GM21367 (cell line): ENCODE measurements at regions not wholly inside any gene's neighbourhood (a gene's known extent, or its start where the extent isn't known, plus 50 kb on each side); places are given as distances from the start of the nearest gene placed in this dataset.

Source experiments
- ATAC-seq: cut with Tn5 transposase; IDR thresholded peaks from one replicate; pipeline ENCODE4 v1.9.1; 2021; ENCODE audit not compliant: unreplicated experiment

DNA sequence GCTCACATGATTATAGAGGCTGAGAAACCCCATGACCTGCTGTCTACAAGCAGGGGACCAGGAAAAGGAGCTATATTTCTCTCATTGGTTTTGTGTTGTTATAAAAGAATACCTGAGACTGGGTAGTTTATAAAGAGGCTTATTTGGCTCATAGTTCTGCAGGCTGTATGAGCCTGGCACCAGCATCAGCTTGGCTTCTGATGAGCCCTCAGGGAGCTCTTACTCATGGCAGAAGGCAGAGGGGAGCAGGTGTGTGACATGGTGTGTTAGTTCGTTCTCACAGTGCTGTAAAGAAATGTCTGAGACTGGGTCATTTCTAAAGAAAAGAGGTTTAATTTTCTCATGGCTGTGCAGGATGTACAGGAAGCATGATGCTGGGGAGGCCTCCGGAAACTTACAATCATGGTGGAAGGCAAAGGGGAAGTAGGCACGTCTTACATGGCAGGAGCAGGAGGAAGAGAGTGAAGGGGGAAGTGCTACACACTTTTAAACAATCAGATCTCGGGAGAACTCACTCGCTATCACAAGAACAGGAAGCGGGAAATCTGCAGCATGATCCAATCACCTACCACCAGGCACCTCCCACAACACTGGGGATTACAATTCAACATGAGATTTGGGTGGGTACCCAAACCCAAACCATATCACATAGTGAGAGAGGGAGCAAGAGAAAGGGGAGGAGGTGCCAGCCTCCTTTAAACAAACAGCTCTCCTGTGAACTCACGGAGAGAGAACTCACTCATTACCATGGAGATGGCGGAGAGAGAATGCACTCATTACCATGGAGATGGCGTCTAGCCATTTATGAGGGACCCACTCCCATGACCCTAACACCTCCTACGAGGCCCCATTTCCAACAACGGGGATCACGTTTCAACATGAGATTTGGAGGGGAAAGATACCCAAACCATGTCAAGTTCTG, 133.4 kb downstream of the JCAD start:
- ATAC-seq: no peak

DNA sequence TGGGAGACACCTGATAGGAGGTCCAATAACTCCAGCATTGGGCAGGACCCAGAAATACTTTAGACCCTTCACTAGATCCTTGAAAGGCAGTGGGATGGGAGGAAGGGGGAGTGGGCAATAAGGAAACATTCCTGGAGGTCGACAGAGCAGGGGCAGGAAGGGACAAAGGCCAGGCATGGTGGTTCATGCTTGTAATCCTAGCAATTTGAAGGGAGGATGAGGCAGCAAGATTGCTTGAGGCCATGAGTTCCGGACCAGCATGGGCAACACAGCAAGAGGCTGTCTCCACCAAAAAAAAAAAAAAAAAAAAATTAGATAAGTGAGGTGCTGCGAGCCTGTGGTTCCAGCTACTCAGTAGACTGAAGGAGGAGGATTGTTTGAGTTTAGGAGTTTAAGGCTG, 134.9 kb downstream of the JCAD start:
- no peak for ATAC-seq

DNA sequence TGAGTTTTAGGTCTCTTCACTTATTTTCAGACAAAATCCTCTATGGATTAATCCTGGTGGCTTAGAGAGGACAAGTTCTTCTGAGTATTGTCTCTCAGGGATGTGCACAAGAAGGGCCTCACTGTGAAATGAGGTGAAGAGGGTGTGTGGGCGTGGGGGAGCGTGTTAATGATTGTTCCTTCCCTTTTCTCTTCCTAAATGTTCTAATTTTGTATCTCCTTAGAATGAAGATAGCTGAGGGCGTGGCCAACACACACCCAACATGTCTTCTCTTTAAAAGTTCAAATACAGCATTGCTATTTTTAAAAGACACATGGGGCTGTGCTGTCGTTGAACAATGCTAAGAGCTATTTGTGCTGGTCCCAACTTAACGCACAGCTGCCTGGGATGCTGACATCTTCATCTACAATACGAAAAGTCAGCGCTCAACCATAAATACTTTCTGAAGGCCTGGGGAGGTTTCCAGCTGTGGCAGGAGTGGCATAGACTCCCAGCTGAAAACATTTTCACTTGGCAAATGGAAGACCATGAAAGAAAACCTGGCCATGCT, 135.9 kb downstream of the JCAD start:
- no peak for ATAC-seq

DNA sequence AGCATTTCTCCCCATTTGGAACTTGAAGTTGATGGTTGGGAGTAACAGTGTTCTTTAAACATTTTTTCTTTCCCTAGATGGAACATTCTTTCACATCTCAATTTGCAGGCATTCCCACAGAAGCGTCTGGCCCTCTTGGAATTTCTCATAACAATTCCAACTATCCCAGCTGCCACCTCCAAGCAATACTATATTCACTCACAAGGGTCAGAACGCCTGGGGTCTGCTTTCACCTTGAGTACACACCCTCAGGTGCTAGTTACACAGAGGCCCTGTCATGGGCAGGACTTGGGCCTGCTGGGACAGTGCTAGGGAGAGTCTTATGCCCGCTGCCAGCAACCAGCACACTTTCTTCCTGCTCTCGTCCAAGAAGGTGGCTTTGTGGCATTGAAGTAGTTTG, 136.5 kb downstream of the JCAD start:
- ATAC-seq: no peak

DNA sequence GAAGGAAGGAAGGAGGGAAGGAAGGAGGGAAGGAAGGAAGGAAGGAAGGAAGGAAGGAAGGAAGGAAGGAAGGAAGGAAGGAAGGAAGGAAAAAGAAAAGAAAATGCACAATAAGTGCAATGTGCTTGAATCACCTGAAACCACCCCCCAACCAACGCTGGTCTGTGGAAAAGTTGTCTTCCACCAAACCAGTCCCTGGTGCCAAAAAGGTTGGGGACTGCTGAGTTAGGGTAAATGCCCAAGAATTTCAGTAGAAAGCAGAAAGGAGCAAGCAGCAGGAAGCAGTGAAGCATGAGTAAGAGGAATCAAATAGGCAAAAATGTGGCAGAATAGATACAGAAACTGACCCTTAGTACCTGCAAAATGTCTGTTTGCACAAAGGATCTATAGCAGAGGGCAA, 137.2 kb downstream of the JCAD start:
- no peak for ATAC-seq

DNA sequence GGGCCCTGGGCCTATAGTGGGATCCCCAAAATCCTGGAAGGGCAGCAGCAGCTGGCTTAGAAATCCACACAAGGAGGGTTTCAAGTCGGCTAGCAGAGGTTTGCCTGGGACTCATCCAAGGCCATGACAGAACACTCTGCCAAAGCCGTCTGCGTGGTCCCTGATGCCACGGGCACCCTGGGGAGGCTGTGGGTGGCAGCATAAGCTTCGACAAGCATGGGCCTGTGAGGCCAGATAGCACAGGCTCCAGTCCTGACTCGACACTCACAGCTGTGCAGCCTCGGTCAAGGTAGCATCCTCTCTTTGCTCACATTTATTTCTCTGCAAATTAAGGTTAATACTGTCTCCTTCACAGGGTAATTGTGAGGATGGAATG, 138.3 kb downstream of the JCAD start:
- ATAC-seq: no peak

DNA sequence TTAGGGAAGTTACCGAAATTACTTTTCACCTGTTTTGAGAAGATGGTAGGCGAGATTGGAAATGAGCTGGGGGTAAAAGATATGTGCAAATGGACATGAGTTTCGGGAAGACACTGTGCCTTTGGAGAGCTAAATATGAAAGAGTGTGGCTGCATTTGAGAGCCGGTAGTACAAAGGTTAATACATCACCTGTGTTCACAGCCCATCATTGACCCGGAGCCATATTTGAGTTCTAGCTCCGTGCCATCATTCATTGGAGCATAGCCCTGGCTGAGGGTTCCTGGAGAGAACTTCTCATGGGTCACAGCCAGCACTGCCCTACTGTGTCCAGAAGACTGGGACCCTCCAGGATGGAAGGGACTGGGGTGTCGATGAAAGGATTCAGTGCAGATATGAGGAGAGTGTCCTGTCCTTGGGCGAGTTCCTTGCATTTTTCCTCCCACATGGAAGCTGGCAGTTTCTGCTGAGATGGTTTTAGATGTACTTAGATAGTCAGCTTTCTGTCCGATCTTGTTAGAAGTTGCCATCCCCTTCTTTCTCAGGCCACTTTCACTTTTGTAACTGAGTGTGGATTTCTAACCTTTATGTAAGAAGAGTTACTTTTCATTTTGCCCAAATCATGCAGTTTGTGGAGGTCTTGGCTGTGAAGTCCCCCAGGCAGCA, 138.8 kb downstream of the JCAD start:
- no peak for ATAC-seq

DNA sequence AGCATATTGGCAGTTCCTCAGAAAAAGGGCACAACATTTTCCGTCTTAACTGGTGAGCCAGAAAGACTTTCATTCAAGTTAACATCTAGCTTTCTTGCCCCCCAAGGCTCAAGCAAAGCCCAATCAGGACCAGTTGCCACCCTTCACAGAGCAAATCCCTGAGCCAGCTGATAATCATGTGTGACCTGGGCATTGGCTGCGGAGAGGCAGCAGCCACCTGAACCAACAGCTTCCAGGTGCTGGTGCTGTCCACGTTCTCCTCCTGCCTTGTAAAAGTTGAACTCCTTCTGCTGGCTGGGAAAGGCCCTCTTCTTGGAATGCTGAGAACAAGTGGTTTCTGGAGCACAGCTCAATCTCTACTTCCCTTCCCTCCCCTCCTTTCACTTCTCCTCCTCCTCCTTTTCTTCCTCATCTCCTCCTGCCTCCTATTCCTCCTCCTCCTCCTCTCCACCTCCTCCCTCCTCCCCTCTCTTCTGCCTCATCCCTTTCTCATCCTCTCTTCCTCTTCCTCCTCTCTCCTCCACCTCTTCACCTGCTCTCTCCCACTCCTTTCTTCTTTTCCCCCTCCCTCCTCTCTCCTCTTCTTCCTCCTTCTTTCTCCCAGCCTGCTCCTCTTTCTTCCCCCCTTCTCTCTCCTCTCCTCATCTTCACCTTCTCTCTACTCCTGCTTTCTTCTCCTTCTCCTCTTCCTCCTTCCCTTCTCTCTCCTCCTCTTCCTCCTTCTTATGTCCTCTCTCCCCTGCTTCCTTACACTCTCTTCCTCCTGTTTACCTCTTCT, 140.6 kb downstream of the JCAD start:
- ATAC-seq: no peak

DNA sequence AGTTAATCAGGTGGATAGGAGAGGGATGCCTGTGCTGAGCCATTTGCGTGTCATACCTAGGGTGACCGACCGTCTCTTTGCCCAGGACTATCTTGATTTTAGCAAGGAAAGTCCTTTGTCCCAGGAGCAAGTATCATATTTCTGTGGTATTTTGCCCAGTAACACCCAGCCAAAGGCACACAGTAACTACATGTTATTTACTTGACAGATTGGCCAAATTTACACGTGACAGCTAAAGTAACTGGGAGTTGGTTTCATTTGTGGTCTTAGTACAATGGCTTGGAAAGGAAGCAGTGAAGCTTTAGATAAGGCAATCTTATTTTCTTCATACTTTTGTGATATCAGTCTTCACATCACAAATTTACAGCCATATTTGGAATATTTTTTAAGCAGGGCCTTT, 142.1 kb downstream of the JCAD start:
- no peak for ATAC-seq

DNA sequence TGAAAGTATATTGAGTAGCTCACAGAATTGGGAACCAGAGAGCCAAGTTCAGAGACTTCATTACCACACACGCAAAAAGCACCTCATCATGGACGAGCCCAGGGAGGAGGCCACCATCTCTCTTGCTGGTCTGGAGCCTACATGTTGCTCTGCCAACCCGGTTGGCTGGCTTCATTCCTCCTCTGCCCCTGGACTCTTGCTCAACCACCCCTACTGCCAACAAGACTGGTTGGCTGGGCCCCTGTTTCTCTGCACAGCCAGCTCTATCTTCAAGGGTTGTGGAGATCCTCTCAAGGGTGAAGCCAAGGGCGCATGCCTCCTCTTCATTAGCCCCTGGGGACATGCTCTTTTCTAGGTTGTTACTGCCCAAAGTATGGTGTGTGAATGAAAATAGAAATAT, 142.7 kb downstream of the JCAD start:
- ATAC-seq: no peak

DNA sequence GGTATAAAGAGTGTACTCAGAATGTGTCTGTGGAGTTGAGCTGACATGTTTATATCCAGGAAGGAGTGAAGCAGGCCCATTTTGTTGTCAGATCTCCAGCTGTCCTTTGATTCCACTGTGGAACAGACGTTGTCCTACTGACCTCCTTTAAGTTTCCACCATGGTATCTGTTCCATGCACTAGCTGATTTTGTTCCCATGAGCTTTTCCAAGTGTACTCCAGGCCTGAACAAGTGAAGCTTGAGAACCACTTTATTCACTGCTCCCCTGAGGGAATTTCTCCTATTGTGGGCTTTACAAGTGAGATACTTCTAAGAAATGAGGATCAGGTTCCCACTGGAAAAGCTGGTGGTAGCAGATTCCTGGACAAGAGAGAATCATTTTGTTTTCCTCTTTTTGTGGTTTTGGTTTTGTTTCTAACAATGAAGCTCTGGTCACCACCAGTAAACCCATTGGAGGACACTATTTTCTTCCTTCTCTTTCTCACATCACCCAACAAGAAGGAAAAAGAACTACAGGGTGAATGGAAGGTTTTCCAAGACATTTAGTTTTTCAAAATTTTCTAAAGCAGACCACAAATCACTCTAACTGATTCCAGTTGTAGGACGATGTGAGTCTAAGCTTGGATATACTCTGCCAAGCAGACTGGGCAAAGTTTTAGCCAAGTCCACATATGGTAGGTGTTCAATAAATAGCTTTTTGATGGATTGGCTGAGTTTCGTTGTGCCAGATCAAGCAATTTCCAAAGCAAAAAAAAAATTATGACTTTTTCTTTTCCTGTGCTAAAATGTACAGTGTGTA, 144.2 kb downstream of the JCAD start:
- no peak for ATAC-seq

DNA sequence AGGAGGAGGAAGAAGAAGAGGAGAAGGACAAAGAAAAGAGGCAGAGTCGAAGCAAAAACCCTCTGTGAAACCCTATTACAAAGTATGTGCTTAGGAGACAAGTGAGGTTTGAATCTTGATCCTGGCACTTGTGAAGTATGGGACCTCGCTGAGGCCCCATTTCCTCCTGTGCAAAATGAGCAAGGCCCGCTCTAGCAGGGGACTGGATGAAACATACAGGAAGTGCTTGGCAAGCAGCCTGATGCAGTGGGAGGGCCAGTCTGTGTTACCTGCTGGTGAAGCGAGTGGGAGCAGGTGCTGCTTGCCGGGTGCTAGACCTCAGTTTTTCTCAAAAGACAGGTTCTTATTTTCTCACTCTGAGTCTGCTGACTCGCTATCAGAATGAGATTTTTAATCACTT, 150.4 kb downstream of the JCAD start:
- ATAC-seq: no peak

DNA sequence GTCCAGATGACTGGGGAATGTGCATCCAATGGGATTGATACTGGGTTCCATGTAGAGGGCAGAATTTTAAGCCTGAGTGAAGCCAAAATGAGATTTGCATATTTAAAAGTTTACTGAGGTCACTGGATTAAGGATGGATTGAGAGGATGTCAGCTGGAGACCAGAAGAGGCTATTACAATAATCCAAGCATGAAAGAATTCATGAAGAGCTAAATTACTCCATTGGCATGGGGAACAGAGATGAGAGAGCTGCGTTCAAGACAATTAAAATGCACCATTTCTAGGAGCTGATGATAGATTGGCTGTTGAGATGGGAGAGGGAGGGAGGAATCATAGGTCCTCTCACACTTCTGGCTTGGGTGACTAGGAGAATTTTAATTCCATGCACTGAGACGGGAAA, 158.5 kb downstream of the JCAD start:
- ATAC-seq: no peak

DNA sequence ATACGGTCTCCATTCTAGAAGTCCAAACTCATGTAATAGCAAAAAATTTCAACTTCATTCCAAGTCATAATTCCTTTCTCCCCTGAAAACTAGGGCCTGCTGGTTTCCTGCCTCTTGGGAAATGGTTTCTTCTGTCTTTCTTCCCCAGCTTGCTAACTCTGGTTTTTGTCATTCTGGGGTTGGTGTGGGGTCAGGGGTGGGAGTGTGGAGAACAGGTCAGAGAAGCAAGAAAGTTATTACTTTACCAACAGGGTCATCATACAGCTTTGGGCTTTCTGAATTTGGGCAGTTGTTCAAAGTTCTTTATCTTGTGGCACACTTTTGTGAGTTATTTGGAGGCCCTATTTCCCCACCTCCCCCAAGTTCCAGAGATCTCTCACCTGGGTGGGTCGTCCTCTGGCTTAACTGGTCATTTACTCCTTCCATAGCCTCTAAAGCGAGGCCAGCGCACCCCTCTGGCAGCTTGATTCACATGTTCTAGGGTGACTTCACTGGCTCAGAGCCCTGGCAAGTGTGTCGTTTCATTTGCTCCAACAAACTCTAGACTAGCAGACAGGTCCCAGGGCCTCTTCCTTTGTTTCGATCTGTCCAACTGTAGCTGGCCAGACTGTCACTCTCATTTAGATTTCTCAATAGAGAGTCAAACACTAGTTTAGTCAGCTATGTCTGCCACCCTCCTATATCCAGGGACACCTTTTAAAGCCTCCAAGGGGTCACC, 161.2 kb downstream of the JCAD start:
- no peak for ATAC-seq

DNA sequence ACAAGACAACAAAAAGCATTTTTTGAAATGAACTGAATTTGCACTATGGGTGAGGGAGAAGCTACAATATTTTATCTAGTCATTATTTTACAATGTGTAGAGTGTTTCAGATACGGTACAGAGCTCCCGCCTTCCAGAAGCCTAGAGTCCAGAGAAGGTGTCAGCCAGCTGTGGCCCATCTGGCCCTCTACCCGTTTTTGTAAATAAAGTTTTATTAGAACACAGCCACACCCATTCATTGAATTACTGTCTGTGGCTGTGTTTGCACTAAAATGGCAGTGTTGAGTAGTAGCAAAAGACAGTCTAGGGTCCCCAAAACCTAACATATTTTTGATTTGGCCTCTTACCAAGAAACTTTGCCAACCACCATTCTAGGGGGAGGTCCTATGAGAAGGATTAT, 162.0 kb downstream of the JCAD start:
- no peak for ATAC-seq

DNA sequence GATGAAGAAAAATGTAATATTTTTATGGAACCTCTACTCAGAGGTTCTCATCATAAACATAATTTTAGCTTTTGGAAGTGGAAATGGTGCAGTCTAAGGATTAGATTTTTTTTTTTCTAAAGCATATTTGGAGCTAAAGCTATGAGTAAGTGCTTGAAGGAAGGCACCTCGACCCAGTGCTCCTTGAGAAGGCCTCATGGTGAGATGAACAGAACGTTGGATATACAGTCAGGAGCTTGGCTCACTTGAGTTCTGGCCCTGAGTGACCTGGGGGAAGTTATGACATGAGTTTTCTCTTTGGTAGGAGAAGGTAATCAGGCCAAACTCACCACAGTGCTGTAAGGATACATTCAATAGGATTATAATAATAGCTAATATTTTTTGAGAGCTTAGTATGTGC, 163.3 kb downstream of the JCAD start:
- no peak for ATAC-seq

DNA sequence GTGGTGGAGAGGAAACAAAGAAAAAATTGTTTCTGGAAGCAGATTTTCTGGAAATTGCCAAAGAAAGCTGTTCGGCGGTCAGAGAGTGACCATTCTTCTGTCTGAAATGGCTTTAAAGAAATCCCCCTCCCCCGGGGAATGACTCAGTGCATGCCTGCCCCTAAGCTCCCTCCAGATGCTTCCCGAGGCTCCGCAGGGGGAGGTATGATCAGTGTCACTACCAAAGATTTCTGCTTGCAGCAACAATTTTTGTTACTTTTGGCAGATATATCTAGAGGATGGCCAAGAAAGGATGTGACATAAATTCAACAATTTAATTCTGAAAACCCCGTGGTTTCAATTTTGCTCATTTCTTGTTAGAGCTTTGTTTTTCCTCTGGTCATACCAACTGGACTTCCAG, 163.9 kb downstream of the JCAD start:
- no peak for ATAC-seq

DNA sequence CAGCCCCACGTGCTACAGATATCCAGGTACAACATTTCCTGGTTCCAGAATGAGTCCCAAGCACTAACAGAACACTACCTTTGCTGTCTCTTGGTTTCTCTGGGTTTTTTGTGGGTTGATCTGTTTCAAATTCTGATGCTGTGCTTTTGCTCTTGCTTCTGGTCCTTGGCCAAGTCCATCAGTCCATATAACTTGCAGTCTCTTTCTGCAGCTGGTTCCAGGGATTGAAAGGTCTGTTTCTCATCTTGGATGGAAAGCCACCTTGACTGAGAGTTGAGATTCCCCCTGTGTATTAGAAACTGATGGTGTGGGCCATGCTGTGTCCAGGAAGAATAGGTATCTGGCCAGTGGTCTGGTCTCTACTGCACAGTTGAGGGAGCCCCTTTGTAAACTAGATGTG, 171.1 kb downstream of the JCAD start:
- no peak for ATAC-seq

DNA sequence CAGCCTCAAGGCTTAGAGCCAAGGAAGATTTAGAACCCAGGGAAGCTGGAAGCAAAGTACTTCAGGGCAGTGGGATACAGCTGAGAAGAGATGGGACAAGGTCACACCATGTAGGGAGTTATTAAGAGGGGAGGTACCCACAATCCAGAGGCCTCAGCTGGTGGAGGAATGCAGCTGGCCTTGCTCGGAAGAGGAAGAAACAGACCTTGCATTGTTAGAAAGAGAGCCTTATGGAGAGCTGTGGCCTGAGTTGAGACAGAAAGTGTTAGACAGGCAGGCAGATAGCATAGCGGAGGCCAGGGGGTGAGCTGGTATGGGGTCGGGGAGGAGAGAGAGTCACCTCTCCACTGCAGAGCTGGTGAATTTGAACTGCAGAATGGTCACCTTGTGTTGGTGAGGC, 173.1 kb downstream of the JCAD start:
- ATAC-seq: no peak

DNA sequence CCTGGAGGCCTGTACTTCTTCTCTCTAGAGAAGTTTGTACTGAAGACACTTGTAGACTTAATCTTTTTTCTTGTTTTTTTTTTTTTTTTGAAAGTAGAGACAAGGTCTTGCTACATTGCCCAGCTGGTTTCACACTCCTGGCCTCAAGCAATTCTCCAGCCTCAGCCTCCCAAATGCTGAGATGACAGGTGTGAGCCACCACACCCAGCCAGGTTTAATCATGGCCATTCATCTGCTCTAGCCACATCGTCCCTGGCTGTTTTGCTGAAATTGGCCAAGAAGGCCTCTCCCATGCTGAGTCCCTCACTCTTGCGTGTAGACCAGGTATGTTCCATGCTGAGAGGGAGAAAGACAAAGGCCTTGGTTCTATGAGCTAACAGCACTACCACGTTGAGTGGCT, 176.2 kb downstream of the JCAD start:
- ATAC-seq: no peak
